GM19395 (cell line): ENCODE measurements at regions not wholly inside any gene's neighbourhood (a gene's known extent, or its start where the extent isn't known, plus 50 kb on each side); places are given as distances from the start of the nearest gene placed in this dataset.

Experiments
- ATAC-seq: cut with Tn5 transposase; IDR thresholded peaks from one replicate; pipeline ENCODE4 v1.9.1; 2021; ENCODE audit warnings: mild to moderate bottlenecking, moderate library complexity; ENCODE audit not compliant: unreplicated experiment

DNA sequence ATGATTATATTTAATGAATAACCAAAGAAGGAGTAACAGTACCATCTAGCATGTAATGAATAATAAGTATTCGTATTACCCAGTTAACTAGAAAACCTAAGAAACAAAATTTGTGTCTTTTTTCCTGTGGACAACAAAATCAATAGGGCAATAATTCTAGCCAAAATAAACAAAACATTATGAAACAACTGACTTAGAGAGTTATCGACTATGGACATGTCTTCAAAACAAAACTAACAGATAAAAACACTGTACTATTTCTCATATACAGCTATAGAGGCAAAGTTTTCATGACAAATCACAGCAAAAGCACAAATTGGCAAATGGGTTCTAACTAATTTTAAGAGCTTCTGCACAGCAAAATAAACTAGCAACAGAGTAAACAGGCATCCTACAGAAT lies 224.1 kb downstream of the ALX1 start:
- no peak for ATAC-seq

DNA sequence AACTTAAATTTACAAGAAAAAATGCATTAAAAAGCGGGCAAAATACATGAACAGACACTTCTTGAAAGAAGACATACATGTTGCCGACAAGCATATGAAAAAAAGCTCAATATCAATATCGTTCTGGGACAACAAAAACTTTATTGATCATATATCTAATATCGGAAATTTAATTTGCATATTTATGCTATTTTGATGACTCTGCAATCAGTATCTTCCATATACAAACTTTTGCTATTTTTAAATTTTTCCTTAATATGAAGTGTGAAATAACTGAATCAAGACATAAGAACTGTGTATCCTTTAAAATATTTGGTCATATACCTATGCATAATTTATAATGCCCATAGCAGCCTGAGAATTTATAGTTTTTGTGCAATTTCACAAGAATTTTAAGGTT lies 224.6 kb downstream of the ALX1 start:
- ATAC-seq: no peak

DNA sequence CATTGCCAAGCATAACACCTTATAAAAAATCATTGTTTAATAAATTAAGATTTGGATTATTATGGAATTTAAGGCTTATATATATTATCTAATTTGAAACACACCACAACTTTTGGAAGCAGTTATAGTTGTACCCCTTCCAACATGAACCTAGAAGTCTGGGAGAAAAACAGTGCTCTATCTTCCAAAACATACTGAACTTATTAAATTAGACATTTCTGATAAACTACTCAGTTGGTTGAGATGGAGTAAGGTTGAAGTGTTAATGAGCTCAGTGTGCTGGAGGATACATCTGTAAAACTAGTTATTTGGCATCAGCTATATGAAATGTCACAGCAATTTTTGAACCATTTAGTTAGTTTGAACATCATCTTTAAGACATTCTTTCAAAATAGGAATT lies 227.4 kb downstream of the ALX1 start:
- no peak for ATAC-seq

DNA sequence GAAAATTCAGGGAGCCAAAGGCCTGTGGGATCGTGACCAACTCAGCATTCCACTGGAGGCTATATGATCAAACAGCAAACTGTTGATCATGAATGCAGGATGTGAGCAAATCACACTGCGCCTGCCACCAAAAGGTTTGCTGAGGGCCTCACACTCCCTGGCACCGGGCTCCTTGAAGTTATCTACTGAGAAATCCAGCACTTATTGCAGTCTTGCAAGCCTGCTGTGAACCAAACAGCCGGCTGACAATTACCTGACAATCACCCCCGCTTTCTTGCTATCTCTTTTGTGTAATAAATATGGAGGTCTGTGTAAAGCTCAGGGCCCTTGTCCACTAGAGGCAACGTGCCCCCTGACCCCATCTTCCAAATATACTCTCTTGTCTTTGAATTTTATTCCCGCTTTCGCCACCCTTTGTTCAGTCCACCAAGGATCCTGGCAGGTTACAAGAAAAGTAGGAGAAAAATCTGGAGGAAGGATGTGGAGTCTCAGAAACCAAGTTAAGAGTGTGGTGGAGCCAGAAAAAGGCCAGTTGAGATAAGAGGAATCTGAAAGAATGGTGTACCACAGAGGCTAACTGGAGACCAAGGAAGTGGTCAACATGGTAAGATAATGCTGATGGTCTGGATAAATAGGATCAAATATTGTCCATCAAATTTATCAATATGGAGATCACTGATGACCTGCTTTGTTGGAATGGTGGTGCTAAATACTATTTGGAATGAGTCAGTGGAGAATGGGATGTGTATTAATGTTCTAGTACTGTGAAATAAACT lies 229.2 kb downstream of the ALX1 start:
- peak; percentile 45 for ATAC-seq

DNA sequence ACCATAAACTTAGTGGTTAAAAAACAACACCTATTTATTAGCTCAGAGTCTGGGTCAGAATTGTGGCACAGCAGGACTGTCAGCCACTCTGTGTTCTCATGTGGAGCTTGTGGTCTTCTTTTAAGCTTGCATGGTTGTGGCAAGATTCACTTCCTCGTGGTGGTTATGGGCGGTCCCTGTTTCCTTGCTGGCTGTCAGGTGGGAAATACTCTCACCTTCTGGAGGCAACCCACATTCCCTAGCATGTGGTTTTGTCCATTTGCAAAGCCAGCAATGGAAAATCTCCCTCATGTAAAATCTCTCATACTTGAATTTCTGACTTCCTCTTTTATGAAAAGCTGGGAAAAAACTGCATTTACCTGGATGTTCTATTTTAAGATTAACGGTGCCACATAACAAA lies 229.8 kb downstream of the ALX1 start:
- ATAC-seq: peak; percentile 98

DNA sequence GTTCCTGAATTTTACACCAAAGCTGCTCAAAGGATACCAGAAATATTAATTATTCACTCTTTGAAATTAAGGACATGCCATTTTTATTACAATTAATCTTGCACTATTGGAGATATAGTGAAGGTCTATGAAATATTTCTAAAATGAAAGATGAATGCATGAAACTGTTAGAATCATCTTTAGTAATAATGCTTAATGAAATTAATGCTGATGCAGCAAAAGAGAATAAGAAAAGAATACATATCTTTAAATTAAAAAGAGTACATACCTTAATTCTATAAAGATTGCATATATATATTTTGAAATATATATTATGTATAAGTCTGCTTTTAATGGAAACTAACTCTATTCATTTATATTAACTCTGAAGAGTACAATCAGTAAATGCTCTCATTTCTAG lies 236.0 kb downstream of the ALX1 start:
- no peak for ATAC-seq

DNA sequence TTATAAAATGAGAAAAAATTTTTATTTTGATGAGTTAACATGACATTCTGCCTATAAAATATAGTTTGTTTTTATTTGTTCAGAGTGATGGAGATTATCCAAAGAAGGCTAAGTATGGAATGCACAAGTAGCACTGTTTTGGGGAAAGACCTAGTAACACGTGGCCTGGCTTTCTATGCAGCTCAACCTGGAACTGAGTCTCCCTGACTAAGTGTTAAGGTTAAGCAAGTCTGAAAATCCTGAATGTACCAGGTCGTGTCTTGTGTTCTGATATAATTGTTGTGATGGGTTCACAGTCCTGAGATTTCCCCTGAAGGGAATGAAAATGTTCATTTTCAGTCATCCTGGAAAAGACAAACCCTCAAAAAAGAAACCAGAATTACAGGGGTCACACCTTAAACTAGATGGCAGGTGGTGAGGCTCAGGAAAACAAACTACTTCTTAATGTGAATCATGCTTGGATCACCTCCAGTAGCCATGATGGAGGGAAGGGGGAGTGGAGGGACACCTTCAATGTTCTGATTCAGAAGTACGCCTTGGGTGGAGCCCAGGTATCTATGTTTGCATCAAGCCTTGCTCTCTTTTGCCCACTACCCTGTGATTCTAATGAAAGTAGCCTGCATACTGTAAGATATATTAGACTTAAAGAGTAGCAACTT lies 236.8 kb downstream of the ALX1 start:
- ATAC-seq: no peak

DNA sequence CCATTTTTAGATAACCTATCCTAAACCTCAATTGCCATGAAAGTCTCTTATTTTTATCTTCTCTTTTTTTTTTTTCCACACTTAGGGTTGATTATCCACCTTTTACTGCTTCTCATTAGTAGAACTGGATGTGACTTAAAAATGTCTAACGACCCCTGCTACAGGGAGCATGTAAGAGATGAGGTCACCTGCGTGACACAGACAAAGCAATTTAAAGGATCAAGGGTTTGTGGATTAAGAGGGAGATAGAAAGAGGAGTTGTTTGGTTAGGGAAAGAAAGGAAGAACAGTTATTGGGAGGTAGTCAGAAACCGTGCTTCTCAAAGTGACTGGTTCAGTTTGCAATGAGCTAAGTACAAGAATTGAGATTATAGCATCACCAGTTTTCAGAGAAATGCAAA lies 239.1 kb downstream of the ALX1 start:
- ATAC-seq: no peak

DNA sequence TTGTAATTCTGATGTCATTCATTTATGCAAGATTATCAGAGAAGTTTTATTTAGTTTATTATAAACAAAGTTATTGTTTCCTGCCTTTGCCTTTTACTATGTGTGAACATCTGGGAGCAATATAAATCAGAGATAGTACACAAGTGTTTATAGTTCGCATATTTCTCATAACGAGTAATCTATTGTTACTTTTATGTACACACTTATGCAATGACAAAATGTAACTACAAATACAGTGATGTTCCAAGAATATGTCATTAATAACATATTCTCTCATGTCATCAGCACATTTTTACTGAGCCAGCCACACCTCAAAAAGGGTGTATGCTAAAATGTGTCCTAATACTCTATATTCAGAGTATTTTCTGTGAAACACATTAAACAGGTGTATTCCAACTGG lies 243.2 kb downstream of the ALX1 start:
- ATAC-seq: no peak

DNA sequence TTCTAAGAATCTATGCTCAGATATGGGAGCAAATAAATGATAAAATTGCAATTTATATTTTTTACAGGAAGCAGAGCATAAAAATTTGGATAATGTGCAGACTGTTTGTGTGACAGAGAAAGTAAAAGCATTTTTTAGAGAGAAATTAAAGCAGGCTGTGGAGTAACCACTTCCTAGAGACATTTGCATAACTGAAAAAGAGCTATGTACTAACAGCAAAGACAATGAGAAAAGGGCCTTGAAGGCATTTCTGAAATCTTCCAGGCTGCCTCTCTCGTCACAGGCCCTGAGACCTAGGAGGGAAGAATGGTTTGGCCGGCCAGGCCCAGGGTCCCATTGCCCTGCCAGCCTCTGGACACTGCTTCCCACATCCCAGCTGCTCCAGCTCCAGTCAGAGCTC lies 247.2 kb downstream of the ALX1 start:
- ATAC-seq: peak; percentile 76

DNA sequence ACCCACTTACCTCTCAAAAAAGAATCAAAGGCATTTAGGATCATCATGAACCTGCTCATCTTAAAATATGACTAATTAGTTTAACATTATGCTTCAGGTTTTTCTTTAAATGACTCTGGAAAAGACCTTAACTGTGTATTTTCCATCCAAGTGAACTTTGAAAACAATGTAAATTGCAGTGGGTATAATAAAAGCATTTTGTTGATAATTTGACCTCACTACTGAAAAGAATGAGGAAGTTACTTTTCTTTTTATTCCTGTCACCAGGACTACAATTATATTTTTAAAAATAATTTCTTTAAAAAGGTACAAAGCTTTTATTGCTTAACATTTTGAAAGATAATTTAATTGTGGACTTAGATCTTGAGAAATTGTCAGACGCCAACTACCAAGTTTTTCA lies 249.9 kb downstream of the ALX1 start:
- ATAC-seq: no peak

DNA sequence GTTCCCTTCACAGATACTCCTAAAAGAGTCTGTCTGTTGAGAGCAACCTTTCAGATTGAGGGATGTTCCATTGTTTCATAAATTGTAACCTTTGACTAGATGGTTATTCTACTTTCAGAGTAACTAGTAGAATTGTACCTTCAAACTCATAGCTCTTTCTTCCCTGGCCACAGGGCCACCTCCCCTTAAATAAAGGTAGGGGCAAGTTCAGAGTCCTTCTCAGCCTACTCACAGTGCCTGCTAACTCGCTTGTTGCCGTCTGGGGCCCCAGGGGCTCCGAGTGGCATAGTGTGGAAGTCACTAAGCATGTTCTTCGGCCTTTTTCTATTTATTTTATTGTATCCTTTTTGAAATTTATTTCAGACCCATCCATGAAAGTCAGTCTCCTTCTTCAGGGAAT lies 250.4 kb downstream of the ALX1 start:
- ATAC-seq: no peak

DNA sequence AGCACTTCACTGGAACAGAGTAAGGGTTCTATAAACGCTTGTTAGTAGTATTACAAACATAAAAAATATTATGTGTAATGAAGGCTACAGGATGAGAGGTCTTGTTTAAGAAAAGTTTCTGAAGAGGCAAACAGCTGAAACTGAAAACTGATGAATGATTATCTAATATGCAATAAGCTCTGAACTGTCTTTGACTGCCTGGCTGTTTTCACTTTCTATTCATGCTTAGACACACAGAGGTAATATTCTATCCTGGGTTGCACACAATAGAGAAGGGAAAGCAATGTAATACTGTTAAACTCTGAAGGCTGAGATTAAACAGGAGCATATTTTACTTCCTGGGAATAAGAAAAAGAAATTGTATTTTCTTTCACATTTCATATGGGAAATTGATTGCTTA lies 251.3 kb downstream of the ALX1 start:
- ATAC-seq: peak; percentile 95

DNA sequence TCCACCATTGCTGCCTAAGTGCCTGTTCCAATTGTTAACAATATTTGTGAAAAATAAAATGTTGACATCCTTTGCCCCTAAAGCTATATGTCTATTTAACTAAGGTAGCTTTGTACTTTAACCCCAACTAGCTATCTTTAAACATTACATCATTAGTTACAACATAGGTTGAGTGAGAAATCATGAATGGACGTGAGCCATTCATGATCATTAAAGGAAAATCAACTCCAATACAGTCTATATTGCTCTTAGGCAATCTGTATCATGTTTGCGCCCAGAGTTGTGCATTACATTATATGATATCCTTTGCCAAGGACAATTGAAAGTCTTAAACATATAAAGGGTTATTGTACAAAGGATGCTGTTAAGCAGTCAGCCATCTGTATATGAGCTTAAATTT lies 269.6 kb downstream of the ALX1 start:
- ATAC-seq: no peak

DNA sequence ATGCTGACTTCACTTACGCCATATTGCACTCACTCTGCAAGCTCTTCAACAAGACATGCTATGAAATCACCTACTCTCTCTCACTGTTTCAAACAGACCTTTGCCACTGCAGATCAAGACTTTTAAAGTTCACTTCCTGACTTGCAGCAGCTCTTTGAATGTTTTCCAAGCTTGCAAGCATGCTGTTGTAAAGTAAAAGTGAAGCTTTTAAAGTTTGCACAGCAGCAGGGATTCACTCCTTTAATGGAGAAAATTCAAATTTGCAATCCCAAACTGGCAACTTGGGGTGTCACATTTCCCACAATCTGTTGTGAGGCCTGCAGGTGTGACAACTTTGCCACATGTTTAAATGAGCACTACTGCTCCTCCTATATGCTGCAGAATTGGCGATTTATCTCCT lies 270.9 kb downstream of the ALX1 start:
- no peak for ATAC-seq

DNA sequence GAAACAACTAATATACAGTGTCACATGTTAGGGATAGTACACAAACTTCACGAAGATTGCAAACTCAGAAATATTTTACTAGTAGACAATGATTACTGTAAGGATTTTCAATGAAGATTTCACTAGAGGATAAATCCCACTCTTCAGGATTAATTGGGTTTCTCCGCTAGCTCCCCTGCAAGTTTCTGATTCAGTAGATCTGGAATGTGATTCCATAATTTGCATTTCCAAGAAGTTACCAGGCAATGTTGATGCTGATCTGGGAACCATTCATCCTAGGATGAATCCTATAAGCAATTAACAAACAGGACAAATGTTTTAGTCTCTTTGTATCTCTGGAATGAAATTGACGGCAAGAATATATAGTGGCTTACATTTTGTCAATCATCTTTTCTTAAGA lies 272.4 kb downstream of the ALX1 start:
- no peak for ATAC-seq

DNA sequence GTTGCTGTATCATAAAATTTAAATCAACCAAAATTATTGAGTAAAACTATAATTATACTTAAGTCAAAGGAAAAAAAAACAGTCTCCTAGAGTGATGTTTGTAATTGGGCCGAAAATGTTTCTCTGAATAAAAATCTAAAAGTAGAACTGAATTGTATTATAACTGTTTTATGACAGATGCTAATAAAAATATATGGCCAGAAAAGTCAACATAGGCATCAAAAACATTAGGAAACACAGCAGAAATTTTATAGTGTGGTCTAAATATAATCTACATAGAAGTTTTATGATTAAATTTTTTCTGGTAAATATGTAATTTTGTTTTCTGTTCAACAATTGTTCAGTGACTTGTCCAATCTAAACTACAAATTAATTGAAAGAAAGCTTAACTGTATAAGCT lies 277.8 kb downstream of the ALX1 start:
- ATAC-seq: no peak

DNA sequence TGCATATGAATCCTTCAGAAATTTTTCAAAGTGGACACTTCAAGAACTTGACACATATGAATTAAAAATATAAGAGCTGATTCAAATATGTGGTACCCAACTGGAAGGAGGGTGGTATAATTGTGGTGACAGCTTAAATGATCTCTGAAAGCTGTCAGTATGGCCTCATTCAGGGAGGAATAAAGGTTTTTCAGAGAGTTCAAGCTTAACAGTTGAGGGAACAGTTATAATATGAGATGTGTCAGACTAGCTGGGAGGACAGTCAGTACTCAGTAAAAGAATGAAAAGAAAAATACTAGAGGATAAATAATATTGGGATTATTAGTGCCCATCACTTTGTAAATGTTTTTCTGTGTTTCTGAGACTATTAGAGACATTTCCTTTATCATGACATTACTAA lies 277.5 kb downstream of the RASSF9 start:
- no peak for ATAC-seq

DNA sequence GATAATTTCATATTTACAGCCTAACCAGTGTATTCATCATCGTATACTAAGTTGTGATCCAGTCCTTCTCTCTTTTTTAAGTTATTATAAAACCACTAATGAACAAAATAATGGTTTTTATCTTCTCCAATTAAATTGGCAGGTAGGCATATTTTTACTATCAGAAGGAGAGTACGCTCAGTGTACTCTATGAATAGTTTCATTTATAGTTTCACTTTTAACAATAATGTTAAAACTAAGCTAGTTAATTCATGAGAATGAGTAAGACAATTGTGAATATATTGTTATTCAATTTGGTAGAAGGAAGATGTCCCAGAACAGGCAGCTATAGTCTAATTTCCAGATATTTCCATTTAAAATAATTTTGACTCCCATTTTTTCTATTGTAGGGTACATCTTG lies 277.1 kb downstream of the RASSF9 start:
- no peak for ATAC-seq

DNA sequence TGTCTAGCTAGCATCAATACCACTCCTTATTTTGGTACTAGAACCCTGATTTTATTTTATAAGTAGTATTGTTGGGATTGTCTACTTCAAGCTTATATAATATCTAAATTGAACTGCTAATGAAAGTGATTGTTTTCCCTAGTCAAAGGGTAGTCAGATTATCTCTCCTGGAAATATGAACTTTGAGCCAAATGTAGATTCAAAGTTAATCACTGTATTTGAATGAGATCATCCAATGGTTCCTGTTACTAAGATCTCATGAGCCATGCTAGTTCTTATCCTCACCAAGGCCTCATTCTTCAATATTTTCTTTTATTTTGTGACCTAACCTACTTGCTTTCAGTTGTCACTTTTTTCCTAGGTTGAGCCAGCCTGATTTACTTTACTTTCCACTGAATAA lies 276.7 kb downstream of the RASSF9 start:
- no peak for ATAC-seq

DNA sequence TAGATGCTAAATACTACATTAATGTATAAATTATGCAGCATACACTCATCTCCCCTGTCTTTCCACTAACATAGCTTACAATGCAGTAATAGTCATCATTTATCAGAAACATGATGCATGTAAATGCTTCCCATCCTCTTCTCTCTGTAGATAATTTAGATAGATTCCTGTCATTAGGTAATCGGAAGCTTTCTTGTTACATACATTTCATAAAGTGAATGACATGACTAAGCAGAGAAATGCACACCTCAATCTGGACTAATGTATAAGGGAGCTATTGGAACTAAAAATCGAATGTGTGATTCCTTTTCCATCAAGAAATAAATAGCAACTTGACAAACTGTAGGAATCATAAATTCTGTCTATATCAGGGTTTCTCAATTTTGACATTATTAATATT lies 273.4 kb downstream of the RASSF9 start:
- no peak for ATAC-seq

DNA sequence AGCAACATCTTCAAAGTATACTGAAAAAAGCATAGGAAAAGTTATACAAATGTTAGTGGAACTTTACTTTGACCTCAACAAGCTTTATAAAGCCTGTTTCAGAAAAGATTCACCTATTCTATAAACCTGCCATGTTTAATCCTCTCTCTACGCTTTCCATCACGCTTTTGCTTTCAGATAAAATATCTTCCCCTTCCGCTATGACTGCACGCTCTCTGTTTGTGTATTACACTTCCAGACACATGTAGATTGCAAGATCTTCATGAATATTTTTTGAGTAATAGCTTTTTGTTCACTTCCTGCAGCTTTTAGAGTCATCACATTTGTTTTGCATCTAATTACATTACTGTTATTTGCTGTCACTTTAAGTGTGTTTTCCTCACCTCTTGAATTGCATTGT lies 271.4 kb downstream of the RASSF9 start:
- no peak for ATAC-seq
